ENCODE measurements at regions not wholly inside any gene's neighbourhood (a gene's known extent, or its start where the extent isn't known, plus 50 kb on each side); places are given as distances from the start of the nearest gene placed in this dataset.

- TF ChIP-seq, protein P1, sequence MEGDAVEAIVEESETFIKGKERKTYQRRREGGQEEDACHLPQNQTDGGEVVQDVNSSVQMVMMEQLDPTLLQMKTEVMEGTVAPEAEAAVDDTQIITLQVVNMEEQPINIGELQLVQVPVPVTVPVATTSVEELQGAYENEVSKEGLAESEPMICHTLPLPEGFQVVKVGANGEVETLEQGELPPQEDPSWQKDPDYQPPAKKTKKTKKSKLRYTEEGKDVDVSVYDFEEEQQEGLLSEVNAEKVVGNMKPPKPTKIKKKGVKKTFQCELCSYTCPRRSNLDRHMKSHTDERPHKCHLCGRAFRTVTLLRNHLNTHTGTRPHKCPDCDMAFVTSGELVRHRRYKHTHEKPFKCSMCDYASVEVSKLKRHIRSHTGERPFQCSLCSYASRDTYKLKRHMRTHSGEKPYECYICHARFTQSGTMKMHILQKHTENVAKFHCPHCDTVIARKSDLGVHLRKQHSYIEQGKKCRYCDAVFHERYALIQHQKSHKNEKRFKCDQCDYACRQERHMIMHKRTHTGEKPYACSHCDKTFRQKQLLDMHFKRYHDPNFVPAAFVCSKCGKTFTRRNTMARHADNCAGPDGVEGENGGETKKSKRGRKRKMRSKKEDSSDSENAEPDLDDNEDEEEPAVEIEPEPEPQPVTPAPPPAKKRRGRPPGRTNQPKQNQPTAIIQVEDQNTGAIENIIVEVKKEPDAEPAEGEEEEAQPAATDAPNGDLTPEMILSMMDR (IDR thresholded peaks at IDR 0.05; ENCODE audit: poor library complexity, severe bottlenecking), result no peak
- peaks cover 13% of the 10 kb centered on the region for H3K27me3 ChIP-seq (ENCODE audit: insufficient read depth, poor library complexity, severe bottlenecking)
- no peak for DNase-seq (ENCODE audit: low spot score)
- no peaks in the 10 kb centered on the region for H3K4me1 ChIP-seq (ENCODE audit: insufficient read depth, poor library complexity, severe bottlenecking)
- H3K36me3 ChIP-seq (ENCODE audit: low read depth), result no peaks in the 10 kb centered on the region
- no peak for ATAC-seq (ENCODE audit: low read depth)
- no peak overlapping the region for H3K27ac ChIP-seq (ENCODE audit: poor library complexity, severe bottlenecking)
- H3K4me3 ChIP-seq (ENCODE audit: severe bottlenecking), result no peak overlapping the region
- no peaks in the 10 kb centered on the region for H3K9me3 ChIP-seq (ENCODE audit: severe bottlenecking)
These were observed 564.8 kb downstream of the VRK1 start for GRCh38 chr14:97361958-97362357.

- Histone ChIP-seq H3K4me1 (ENCODE audit: insufficient read depth, poor library complexity, severe bottlenecking) (peaks cover 6% of the 10 kb centered on the region), H3K36me3 (ENCODE audit: low read depth) (no peaks in the 10 kb centered on the region), H3K27ac (ENCODE audit: poor library complexity, severe bottlenecking) (no peak overlapping the region), H3K9me3 (ENCODE audit: severe bottlenecking) (no peaks in the 10 kb centered on the region), H3K27me3 (ENCODE audit: insufficient read depth, poor library complexity, severe bottlenecking) (peaks cover 5% of the 10 kb centered on the region), H3K4me3 (ENCODE audit: severe bottlenecking) (no peak overlapping the region)
- no peak for DNase-seq (ENCODE audit: low spot score)
- TF ChIP-seq, protein P1 (IDR thresholded peaks at IDR 0.05; ENCODE audit: poor library complexity, severe bottlenecking), result no peak
- ATAC-seq (ENCODE audit: low read depth), result no peak
These were observed 569.2 kb downstream of the VRK1 start for GRCh38 chr14:97366400-97366799.

DNA sequence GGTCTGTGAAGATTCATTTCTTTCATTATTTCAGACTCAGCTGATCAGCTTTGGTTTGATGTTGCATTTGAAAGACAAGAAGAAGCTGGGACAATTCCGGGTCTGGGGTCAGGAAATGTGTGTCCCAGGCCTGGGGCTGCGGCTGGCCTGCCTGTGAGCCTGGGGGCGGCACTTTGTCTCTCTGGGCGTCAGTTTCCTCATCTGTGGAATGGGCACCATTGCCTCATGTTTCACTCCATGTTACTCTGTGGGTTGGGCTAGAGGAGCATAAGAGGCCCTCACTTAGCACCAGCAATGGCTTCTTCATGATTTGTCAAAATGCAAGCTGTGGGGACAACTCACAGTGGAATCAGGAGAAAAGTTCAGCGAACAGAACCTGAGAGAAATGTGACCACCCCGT is 570.1 kb downstream of the VRK1 start:
- TF ChIP-seq, protein P1 (IDR thresholded peaks at IDR 0.05; ENCODE audit: poor library complexity, severe bottlenecking), result no peak
- ATAC-seq (ENCODE audit: low read depth) (no peak), DNase-seq (ENCODE audit: low spot score) (no peak)

GRCh38 chr14:97368049-97368448 is 570.9 kb downstream of the VRK1 start:
- H3K27me3 ChIP-seq (ENCODE audit: insufficient read depth, poor library complexity, severe bottlenecking), result peaks cover 5% of the 10 kb centered on the region
- peaks cover 6% of the 10 kb centered on the region for H3K4me1 ChIP-seq (ENCODE audit: insufficient read depth, poor library complexity, severe bottlenecking)
- TF ChIP-seq, protein P1 (IDR thresholded peaks at IDR 0.05; ENCODE audit: poor library complexity, severe bottlenecking), result no peak
- no peak for DNase-seq (ENCODE audit: low spot score)
- no peaks in the 10 kb centered on the region for H3K36me3 ChIP-seq (ENCODE audit: low read depth)
- H3K4me3 ChIP-seq (ENCODE audit: severe bottlenecking), result no peak overlapping the region
- ATAC-seq (ENCODE audit: low read depth), result no peak
- no peaks in the 10 kb centered on the region for H3K9me3 ChIP-seq (ENCODE audit: severe bottlenecking)
- no peak overlapping the region for H3K27ac ChIP-seq (ENCODE audit: poor library complexity, severe bottlenecking)

More for the DNA sequence above, 570.1 kb downstream of the VRK1 start:
- Histone ChIP-seq H3K36me3 (ENCODE audit: low read depth) (no peaks in the 10 kb centered on the region), H3K27me3 (ENCODE audit: insufficient read depth, poor library complexity, severe bottlenecking) (peaks cover 5% of the 10 kb centered on the region), H3K4me3 (ENCODE audit: severe bottlenecking) (no peak overlapping the region), H3K4me1 (ENCODE audit: insufficient read depth, poor library complexity, severe bottlenecking) (peaks cover 6% of the 10 kb centered on the region), H3K9me3 (ENCODE audit: severe bottlenecking) (no peaks in the 10 kb centered on the region), H3K27ac (ENCODE audit: poor library complexity, severe bottlenecking) (no peak overlapping the region)

- Histone ChIP-seq H3K27me3 (ENCODE audit: insufficient read depth, poor library complexity, severe bottlenecking) (peaks cover 5% of the 10 kb centered on the region), H3K9me3 (ENCODE audit: severe bottlenecking) (no peaks in the 10 kb centered on the region), H3K4me3 (ENCODE audit: severe bottlenecking) (no peak overlapping the region), H3K27ac (ENCODE audit: poor library complexity, severe bottlenecking) (no peak overlapping the region), H3K4me1 (ENCODE audit: insufficient read depth, poor library complexity, severe bottlenecking) (peaks cover 6% of the 10 kb centered on the region), H3K36me3 (ENCODE audit: low read depth) (no peaks in the 10 kb centered on the region)
- DNase-seq (ENCODE audit: low spot score), result no peak
- TF ChIP-seq, protein P1 (IDR thresholded peaks at IDR 0.05; ENCODE audit: poor library complexity, severe bottlenecking), result no peak
- ATAC-seq (ENCODE audit: low read depth), result no peak
These were observed 571.9 kb downstream of the VRK1 start for GRCh38 chr14:97368900-97369564.

Data from RWPE2 (cell line).